Neural cell (in vitro differentiated cells): ENCODE measurements at regions not wholly inside any gene's neighbourhood (a gene's known extent, or its start where the extent isn't known, plus 50 kb on each side); places are given as distances from the start of the nearest gene placed in this dataset.

Experiments used
- H2AFZ ChIP-seq: fragments of 200-600, 300-800 bp; sonication (generic), shearing (Covaris generic); 2 replicates; pipeline ENCODE4 v1.6.0; 2014; ENCODE audit warnings: low read depth, mild to moderate bottlenecking, antibody characterized with exemption, low read length, moderate library complexity
- H3F3A ChIP-seq: fragments of 200-600 bp; shearing (Covaris generic); 2 replicates; pipeline ENCODE4 v1.6.1; 2016; ENCODE audit warnings: mild to moderate bottlenecking, moderate library complexity, mixed read lengths, antibody characterized with exemption, low read length; ENCODE audit not compliant: insufficient read depth, poor library complexity, severe bottlenecking
- H3K27ac ChIP-seq: fragments of 200-600, 300-800 bp; sonication (generic), shearing (Covaris generic); 2 replicates; pipeline ENCODE4 v1.5.1; 2014; ENCODE audit warnings: mild to moderate bottlenecking, low read length, moderate library complexity
- H3K27me3 ChIP-seq: fragments of 300-800, 200-600 bp; sonication (generic), shearing (Covaris generic); 2 replicates; pipeline ENCODE4 v1.6.0; 2014; ENCODE audit warnings: mild to moderate bottlenecking, low read depth, low read length, moderate library complexity; ENCODE audit not compliant: insufficient read depth
- H3K36me3 ChIP-seq: fragments of 300-800, 200-600 bp; sonication (generic), shearing (Covaris generic); 2 replicates; pipeline ENCODE4 v1.5.1; 2014; ENCODE audit warnings: mild to moderate bottlenecking, antibody characterized with exemption, low read length, moderate library complexity; ENCODE audit not compliant: insufficient read depth
- H3K4me2 ChIP-seq: fragments of 300-800, 200-600 bp; sonication (generic), shearing (Covaris generic); 2 replicates; pipeline ENCODE4 v1.6.0; 2014; ENCODE audit warnings: mild to moderate bottlenecking, low read length
- H3K4me3 ChIP-seq: fragments of 300-800, 200-600 bp; sonication (generic), shearing (Covaris generic); 2 replicates; pipeline ENCODE4 v1.5.1; 2014; ENCODE audit warnings: mild to moderate bottlenecking, low read length, moderate library complexity
- H3K79me2 ChIP-seq: fragments of 200-600 bp; shearing (Covaris generic); replicated peaks from 2 replicates; pipeline ENCODE4 v1.6.0; 2014; ENCODE audit warnings: mild to moderate bottlenecking, low read length, moderate library complexity; ENCODE audit not compliant: insufficient read depth
- H3K9ac ChIP-seq: fragments of 300-800, 200-600 bp; sonication (generic), shearing (Covaris generic); 2 replicates; pipeline ENCODE4 v1.6.1; 2016; ENCODE audit warnings: mild to moderate bottlenecking, low read length, mixed read lengths
- H3K9me2 ChIP-seq: fragments of 200-600 bp; shearing (Covaris generic); 2 replicates; pipeline ENCODE4 v1.6.1; 2016; ENCODE audit warnings: mild to moderate bottlenecking, low read length, mixed read lengths; ENCODE audit not compliant: insufficient read depth
- H3K9me3 ChIP-seq: fragments of 200-600, 300-800 bp; sonication (generic), shearing (Covaris generic); 2 replicates; pipeline ENCODE4 v1.6.1; 2016; ENCODE audit warnings: mild to moderate bottlenecking, mixed run types, low read length, moderate library complexity, mixed read lengths
- H4K20me1 ChIP-seq: fragments of 200-600 bp; shearing (Covaris generic); 2 replicates; pipeline ENCODE4 v1.6.1; 2016; ENCODE audit warnings: mild to moderate bottlenecking, mixed run types; ENCODE audit not compliant: insufficient read depth
- EP300 ChIP-seq: fragments of 450-650 bp; conservative IDR thresholded peaks from 2 replicates; pipeline ENCODE4 v1.6.1; 2014; ENCODE audit warnings: antibody characterized with exemption, mild to moderate bottlenecking, moderate library complexity; ENCODE audit not compliant: poor library complexity, severe bottlenecking
- EZH2 ChIP-seq: fragments of 200-600, 300-800 bp; shearing (Covaris generic), sonication (generic); IDR thresholded peaks from 2 replicates; pipeline ENCODE4 v1.6.1; 2014; ENCODE audit warnings: antibody characterized with exemption, low read length, borderline replicate concordance, mild to moderate bottlenecking; ENCODE audit not compliant: insufficient read depth, poor library complexity, severe bottlenecking
- MXI1 ChIP-seq: fragments of 450-650 bp; conservative IDR thresholded peaks from 2 replicates; pipeline ENCODE4 v1.6.1; 2014; ENCODE audit warnings: antibody characterized with exemption, mild to moderate bottlenecking; ENCODE audit not compliant: poor library complexity, severe bottlenecking
- POLR2AphosphoS5 ChIP-seq: IDR thresholded peaks from 2 replicates; pipeline ENCODE4 v1.6.1; 2012
- RAD21 ChIP-seq: fragments of 450-650 bp; conservative IDR thresholded peaks from 2 replicates; pipeline ENCODE4 v1.6.1; 2014; ENCODE audit warnings: antibody characterized with exemption, mild to moderate bottlenecking, moderate library complexity
- SMC3 ChIP-seq: fragments of 450-650 bp; conservative IDR thresholded peaks from 2 replicates; pipeline ENCODE4 v1.6.1; 2014; ENCODE audit warnings: antibody characterized with exemption, mild to moderate bottlenecking, moderate library complexity; ENCODE audit not compliant: poor library complexity
- TAF1 ChIP-seq: IDR thresholded peaks from 2 replicates; pipeline ENCODE4 v1.6.1; 2012; ENCODE audit warnings: low read depth
- TF ChIP-seq, protein P1 (sequence below): fragments of 450-650 bp; IDR thresholded peaks from 2 replicates; pipeline ENCODE4 v1.5.1; 2014; ENCODE audit warnings: antibody characterized with exemption, mild to moderate bottlenecking, moderate library complexity; ENCODE audit not compliant: poor library complexity, severe bottlenecking
- TF ChIP-seq, protein P2 (sequence below): IDR thresholded peaks from 2 replicates; pipeline ENCODE4 v1.6.1; 2012; ENCODE audit warnings: borderline replicate concordance

DNA sequence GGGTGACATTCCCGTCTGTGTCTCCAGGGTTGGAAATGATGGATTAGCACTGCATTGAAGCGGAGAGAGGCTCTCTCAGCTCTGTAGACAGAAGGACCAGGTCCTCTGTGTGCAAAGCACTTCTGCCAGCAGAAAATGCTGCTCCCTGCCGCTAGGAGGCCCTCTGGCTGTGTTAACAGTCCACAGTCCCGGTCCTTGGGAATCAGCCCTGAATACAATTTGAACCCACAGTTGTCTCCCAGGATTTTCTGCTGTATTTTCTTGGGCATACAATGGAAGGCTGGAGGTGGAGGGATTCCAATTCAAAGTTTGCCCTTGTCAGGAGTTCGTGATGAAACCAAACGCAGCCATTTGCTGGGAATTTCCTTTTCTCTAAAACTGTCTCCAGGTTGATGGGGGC is 205.2 kb downstream of the GLRX3 start:
- Histone ChIP-seq H3K9me3 (no peaks in the 10 kb centered on the region), H3K79me2 (no peaks in the 10 kb centered on the region), H3K36me3 (no peaks in the 10 kb centered on the region), H4K20me1 (no peaks in the 10 kb centered on the region), H2AFZ (no peak overlapping the region), H3K4me3 (no peak overlapping the region), H3K4me2 (no peak overlapping the region), H3K9ac (no peak overlapping the region), H3K27me3 (no peaks in the 10 kb centered on the region), H3K27ac (no peak overlapping the region), H3K9me2 (no peaks in the 10 kb centered on the region), H3F3A (no peaks in the 10 kb centered on the region)
- no peak for TF ChIP-seq EZH2
- TF ChIP-seq TAF1: no peak
- TF ChIP-seq MXI1: no peak
- TF ChIP-seq SMC3: no peak
- TF ChIP-seq EP300: no peak
- TF ChIP-seq RAD21: peak; percentile 40
- TF ChIP-seq POLR2AphosphoS5: no peak
- TF ChIP-seq, protein P1, sequence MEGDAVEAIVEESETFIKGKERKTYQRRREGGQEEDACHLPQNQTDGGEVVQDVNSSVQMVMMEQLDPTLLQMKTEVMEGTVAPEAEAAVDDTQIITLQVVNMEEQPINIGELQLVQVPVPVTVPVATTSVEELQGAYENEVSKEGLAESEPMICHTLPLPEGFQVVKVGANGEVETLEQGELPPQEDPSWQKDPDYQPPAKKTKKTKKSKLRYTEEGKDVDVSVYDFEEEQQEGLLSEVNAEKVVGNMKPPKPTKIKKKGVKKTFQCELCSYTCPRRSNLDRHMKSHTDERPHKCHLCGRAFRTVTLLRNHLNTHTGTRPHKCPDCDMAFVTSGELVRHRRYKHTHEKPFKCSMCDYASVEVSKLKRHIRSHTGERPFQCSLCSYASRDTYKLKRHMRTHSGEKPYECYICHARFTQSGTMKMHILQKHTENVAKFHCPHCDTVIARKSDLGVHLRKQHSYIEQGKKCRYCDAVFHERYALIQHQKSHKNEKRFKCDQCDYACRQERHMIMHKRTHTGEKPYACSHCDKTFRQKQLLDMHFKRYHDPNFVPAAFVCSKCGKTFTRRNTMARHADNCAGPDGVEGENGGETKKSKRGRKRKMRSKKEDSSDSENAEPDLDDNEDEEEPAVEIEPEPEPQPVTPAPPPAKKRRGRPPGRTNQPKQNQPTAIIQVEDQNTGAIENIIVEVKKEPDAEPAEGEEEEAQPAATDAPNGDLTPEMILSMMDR: peak; percentile 38
- TF ChIP-seq, protein P2, sequence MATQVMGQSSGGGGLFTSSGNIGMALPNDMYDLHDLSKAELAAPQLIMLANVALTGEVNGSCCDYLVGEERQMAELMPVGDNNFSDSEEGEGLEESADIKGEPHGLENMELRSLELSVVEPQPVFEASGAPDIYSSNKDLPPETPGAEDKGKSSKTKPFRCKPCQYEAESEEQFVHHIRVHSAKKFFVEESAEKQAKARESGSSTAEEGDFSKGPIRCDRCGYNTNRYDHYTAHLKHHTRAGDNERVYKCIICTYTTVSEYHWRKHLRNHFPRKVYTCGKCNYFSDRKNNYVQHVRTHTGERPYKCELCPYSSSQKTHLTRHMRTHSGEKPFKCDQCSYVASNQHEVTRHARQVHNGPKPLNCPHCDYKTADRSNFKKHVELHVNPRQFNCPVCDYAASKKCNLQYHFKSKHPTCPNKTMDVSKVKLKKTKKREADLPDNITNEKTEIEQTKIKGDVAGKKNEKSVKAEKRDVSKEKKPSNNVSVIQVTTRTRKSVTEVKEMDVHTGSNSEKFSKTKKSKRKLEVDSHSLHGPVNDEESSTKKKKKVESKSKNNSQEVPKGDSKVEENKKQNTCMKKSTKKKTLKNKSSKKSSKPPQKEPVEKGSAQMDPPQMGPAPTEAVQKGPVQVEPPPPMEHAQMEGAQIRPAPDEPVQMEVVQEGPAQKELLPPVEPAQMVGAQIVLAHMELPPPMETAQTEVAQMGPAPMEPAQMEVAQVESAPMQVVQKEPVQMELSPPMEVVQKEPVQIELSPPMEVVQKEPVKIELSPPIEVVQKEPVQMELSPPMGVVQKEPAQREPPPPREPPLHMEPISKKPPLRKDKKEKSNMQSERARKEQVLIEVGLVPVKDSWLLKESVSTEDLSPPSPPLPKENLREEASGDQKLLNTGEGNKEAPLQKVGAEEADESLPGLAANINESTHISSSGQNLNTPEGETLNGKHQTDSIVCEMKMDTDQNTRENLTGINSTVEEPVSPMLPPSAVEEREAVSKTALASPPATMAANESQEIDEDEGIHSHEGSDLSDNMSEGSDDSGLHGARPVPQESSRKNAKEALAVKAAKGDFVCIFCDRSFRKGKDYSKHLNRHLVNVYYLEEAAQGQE: no peak

DNA sequence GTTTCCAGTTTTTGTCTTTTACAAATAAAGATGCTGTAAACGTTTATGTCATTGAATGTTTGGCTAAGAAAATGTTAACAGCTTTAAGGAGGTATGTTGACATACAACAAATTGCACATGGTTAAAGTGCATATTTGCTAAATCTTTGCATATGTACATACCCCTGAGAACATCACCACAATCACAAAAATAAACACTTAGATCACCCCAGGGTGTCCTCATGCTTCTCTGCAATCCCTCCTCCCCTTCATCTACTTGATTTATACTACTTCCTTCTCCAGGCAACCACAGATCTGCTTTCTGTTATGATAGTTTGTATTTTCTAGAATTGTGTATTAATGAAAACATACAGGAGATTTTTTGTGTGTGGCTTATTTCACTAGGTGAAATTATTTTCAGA is 209.5 kb downstream of the GLRX3 start:
- H3K9me3 ChIP-seq: no peaks in the 10 kb centered on the region
- TF ChIP-seq TAF1: no peak
- TF ChIP-seq POLR2AphosphoS5: no peak

DNA sequence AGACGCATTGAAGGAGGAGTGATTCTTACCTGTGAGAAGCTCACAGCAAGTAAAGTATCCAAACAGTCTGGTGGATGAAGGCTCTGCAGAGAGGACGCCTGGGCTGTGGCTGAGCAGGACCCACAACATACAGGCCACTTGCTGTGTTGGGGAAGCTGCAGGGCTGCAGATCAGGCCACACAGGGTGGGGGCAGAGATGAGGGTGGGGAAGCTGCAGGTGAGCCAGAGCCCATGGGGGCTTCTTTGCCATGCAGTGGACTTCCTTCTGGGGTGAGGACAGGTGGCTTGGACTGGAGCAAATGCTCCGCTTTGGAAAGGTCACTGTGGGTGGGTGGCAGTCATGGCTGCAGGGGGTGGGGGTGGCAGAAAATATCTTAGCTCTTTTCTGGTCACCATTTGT is 214.8 kb downstream of the GLRX3 start:
- Histone ChIP-seq H3K4me2 (no peak overlapping the region), H3K79me2 (no peaks in the 10 kb centered on the region), H4K20me1 (no peaks in the 10 kb centered on the region), H3K9ac (no peak overlapping the region), H2AFZ (no peak overlapping the region), H3K9me3 (no peaks in the 10 kb centered on the region), H3K27ac (no peak overlapping the region), H3K36me3 (no peaks in the 10 kb centered on the region), H3K9me2 (no peaks in the 10 kb centered on the region), H3K27me3 (no peaks in the 10 kb centered on the region), H3F3A (no peaks in the 10 kb centered on the region), H3K4me3 (no peak overlapping the region)
- no peak for TF ChIP-seq EZH2
- no peak for TF ChIP-seq EP300
- TF ChIP-seq SMC3: no peak
- no peak for TF ChIP-seq TAF1
- no peak for TF ChIP-seq POLR2AphosphoS5
- TF ChIP-seq, protein P1: no peak
- no peak for TF ChIP-seq MXI1
- TF ChIP-seq, protein P2: no peak
- no peak for TF ChIP-seq RAD21

More for the DNA sequence above, 209.5 kb downstream of the GLRX3 start:
- Histone ChIP-seq H2AFZ (no peak overlapping the region), H3K9me2 (no peaks in the 10 kb centered on the region), H3K4me2 (no peak overlapping the region), H3K9ac (no peak overlapping the region), H3K4me3 (no peak overlapping the region), H4K20me1 (no peaks in the 10 kb centered on the region), H3K27me3 (no peaks in the 10 kb centered on the region), H3K36me3 (no peaks in the 10 kb centered on the region), H3K27ac (no peak overlapping the region), H3F3A (no peaks in the 10 kb centered on the region), H3K79me2 (no peaks in the 10 kb centered on the region)
